RCC 7860 (cell line): ENCODE measurements at regions not wholly inside any gene's neighbourhood (a gene's known extent, or its start where the extent isn't known, plus 50 kb on each side); places are given as distances from the start of the nearest gene placed in this dataset.
"Not testable (repeated sequence)": the region's sequence is repeated elsewhere in the genome, so short reads cannot be mapped to it uniquely, and the experiment has no call there.

Experiments
- DNase-seq: peaks from one replicate; pipeline ENCODE4 v3.0.0-alpha.2; 2015; ENCODE audit warnings: low spot score
- FAIRE-seq: peaks from 2 replicates; lab custom pipeline; 2012; peaks lifted over from hg19 to GRCh38; lab: Jason Lieb, UNC

GRCh38 chr5:143638654-143639053 is 173.3 kb upstream of the HMHB1 start:
- FAIRE-seq (no peak), DNase-seq (no peak)

GRCh38 chr5:143636931-143637528 is 174.9 kb upstream of the HMHB1 start:
- no peak for FAIRE-seq
- no peak for DNase-seq

- no peak for DNase-seq
- FAIRE-seq, result no peak
These were observed 176.1 kb upstream of the HMHB1 start for GRCh38 chr5:143635888-143636287.

- FAIRE-seq, result no peak
- DNase-seq, result peak; percentile 22
These were observed 176.7 kb upstream of the HMHB1 start for GRCh38 chr5:143635146-143635752.

- DNase-seq (no peak), FAIRE-seq (no peak)
These were observed 177.3 kb upstream of the HMHB1 start for GRCh38 chr5:143634689-143635088.

- FAIRE-seq (peak; percentile 77), DNase-seq (peak; percentile 69)
These were observed 181.9 kb upstream of the HMHB1 start for GRCh38 chr5:143629871-143630659.

GRCh38 chr5:143625048-143625447 is 186.9 kb upstream of the HMHB1 start:
- not testable (repeated sequence) for FAIRE-seq, DNase-seq

GRCh38 chr5:143624465-143624864 is 187.5 kb upstream of the HMHB1 start:
- DNase-seq (no peak), FAIRE-seq (no peak)

GRCh38 chr5:143619040-143619439 is 192.9 kb upstream of the HMHB1 start:
- DNase-seq (no peak), FAIRE-seq (no peak)

GRCh38 chr5:143618141-143618540 is 193.8 kb upstream of the HMHB1 start:
- no peak for DNase-seq
- FAIRE-seq, result no peak

- no peak for FAIRE-seq
These were observed 197.1 kb upstream of the HMHB1 start for GRCh38 chr5:143614831-143615230.

GRCh38 chr5:143613329-143613728 is 198.6 kb upstream of the HMHB1 start:
- FAIRE-seq (no peak), DNase-seq (no peak)

More at GRCh38 chr5:143614831-143615230, 197.1 kb upstream of the HMHB1 start:
- no peak for DNase-seq

GRCh38 chr5:143610946-143611345 is 201.0 kb upstream of the HMHB1 start:
- no peak for DNase-seq
- no peak for FAIRE-seq

GRCh38 chr5:143606043-143606752 is 202.7 kb upstream of the NR3C1 start:
- DNase-seq (peak; percentile 57), FAIRE-seq (no peak)

GRCh38 chr5:143605403-143606005 is 202.0 kb upstream of the NR3C1 start:
- DNase-seq, result no peak
- no peak for FAIRE-seq

- no peak for FAIRE-seq
- no peak for DNase-seq
These were observed 198.4 kb upstream of the NR3C1 start for GRCh38 chr5:143601917-143602333.

GRCh38 chr5:143601357-143601756 is 197.9 kb upstream of the NR3C1 start:
- FAIRE-seq, result no peak
- DNase-seq, result no peak

- FAIRE-seq, result no peak
- no peak for DNase-seq
These were observed 197.1 kb upstream of the NR3C1 start for GRCh38 chr5:143600396-143601075.

GRCh38 chr5:143599474-143599873 is 196.0 kb upstream of the NR3C1 start:
- DNase-seq, result no peak
- FAIRE-seq, result no peak

- FAIRE-seq (no peak), DNase-seq (no peak)
These were observed 193.3 kb upstream of the NR3C1 start for GRCh38 chr5:143596824-143597223.
